ENCODE measurements at regions not wholly inside any gene's neighbourhood (a gene's known extent, or its start where the extent isn't known, plus 50 kb on each side); places are given as distances from the start of the nearest gene placed in this dataset.

DNA sequence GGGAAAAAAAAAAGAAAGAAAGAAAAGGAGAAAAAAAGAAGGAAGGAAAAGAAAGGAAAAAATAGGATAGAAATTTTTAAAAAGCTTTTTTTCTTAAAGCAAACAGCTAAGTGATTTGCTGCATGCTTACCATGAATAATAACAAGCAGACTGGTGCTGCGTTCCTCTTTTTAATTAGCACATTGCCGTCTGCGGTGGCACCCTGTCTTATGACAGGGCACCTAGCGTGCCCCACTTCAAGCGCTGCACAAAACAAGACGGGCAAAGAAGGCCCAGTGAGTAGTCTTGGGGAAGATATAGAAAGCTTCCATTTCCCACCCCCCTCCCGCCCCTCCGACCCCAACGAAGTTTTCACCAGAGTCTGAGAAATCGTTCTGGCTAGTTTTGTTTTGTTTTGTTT, 513.9 kb downstream of the ZNF608 start:
- no peak for DNase-seq (ENCODE audit: low spot score)

DNA sequence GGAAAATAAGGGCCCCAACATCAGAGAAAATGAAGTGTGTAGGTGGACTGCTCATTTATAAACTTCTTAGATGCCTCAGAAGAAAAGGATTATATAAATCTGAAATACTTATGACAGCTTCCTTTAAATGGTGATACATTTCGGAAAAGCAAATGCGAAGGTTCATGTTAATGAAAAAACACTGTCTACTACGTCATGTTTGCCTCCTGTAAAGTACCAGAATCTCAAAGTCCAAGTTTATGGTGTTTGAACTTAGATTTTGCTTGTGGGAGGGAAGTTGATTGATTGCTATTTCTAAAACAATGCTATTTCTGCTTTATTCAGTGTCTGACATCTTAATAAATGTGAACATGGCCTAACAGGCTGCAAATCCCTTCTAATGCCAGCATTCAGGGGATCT, 514.6 kb downstream of the ZNF608 start:
- no peak for DNase-seq (ENCODE audit: low spot score)

DNA sequence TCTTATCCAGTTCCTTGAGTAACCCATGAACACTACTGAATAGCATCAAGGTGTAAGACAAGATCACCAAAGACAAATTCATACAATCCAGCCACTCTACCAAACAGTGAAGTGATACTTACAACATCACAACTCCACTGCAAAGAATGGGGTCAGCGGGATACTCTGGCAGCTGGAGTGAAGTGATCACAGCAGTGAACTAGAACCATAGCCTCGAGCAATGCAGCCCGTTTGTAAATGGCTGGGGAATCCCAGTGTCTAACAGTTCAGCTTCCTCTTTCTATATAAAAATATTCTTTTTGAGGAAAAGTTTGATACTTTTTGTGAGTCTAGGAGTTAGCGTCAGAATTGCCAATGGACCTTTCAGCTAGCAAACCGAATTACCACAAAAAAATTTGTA, 515.2 kb downstream of the ZNF608 start:
- DNase-seq (ENCODE audit: low spot score), result no peak

DNA sequence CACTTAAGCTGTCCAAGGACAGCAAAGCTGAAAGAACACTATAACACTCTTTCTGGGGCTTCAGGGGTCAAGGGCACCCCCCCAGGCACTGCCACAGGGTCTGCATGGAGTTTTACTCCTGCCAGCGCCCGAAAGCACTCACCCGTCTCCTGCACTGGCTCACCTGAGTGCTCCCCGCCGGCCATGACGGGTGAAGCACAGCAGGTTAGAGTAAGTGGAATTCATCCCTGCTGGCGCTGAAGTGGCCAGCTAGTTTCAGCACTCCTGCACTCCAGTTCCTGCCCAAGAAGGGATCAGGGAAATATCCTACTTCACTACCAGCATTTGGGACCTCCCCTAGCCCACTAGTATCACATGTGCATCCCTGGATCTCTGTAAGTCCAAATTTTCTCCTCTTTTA, 516.0 kb downstream of the ZNF608 start:
- no peak for DNase-seq (ENCODE audit: low spot score)

DNA sequence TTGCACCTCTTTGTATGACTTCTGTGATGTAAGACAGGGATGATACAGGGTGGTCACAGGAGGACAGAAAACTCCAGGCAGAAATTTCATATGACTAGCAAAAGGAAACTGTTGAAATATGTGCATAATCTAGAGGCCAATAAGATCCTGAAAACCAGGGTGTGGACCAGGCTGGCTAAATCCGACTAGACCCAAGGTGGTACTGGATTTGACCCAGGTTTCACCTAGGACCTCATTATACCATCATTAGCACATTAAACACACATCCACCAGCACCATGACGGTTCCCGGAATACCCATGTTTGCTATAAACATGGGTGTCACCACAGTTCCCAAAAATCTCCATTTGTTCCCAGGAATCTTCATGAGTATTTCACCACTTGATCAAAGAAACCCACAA, 517.1 kb downstream of the ZNF608 start:
- no peak for DNase-seq (ENCODE audit: low spot score)

DNA sequence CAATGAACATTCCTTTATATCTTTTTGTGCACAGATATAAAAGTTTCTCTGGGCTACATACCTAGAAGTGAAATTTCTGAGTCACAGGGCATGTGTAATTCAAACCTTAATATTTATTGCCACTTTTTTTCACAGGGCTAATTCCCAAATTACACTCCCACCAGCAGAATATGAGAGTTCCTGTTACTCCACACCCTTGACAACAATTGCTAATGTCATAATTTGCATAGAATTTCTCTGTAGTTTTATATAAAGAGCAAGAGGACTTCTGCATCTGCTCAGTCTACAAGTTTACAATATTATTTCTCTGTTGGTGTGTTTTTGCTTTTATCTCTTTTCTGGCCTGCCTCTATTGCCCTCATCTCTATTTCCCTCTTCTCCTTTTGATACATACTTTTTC, 518.5 kb downstream of the ZNF608 start:
- DNase-seq (ENCODE audit: low spot score), result no peak

DNA sequence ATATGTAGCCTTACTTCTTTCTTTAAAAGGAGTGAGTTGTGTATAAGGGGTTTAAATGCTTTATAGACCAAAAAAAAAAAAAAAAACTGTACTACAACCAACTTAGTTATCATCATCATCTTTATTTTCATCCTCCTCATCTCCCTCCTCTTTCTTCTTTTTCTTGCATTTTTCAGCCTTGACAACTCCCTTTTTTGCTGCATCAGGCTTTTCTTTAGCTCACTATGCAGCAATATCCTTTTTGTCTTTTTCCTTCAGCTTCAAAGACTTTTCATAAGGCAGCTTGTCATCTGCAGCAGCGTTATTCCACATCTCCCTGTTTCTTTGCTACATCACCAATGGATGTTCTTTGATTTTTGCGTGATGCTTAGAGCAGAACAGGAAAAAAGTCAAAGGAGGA, 526.0 kb downstream of the ZNF608 start:
- DNase-seq (ENCODE audit: low spot score), result no peak

DNA sequence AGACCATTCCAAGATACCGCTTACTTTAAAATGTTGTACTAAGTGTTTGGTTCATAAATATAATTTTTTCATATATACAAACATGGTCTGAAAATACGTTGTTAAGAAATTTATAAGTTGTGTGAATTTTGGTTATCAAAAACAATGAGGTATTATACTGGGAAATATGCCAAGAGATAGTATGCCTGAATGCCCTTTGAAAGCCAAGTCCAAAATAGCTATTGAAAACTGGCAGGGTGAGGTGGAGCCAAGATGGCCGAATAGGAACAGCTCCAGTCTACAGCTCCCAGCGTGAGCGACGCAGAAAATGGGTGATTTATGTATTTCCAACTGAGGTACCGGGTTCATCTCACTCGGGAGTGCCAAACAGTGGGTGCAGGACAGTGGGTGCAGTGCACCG, 533.5 kb downstream of the ZNF608 start:
- peak; percentile 72 for DNase-seq (ENCODE audit: low spot score)

DNA sequence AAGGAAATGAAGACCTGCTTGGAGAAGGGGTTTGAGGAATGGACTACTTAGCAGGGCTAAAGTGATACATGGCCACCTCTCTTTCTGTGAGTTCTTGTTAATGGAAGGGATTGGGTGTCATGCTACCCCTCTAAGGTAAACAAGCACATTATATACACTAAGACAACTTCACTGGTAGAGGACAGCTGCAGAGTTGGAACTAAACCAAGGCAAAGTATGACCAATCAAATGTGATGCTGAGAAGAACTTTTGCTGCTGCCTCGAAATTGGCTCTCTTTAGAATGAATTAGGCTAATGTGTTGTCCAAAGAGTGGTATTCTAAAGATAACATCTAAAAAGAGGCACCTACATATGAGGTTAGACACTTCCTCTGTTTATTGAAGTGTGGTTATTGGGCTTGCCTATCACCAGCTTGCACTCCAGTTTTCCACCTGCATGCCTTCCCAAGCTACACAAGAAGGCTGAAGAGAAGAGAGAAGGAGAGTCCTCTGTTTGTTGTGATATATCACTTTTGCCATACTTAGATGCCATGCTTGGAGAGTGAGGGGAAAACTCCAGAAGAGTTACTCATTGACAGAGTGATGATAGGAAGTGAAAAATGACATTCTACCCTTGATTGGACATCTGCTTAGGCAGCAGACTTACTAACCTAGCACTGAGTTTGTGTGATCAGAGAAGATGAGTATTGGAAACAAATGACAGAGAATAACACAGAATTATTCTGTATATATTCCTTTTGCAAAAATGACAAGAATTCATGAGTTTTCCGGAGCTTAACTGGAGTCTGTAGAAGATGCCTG, 536.1 kb downstream of the ZNF608 start:
- no peak for DNase-seq (ENCODE audit: low spot score)

DNA sequence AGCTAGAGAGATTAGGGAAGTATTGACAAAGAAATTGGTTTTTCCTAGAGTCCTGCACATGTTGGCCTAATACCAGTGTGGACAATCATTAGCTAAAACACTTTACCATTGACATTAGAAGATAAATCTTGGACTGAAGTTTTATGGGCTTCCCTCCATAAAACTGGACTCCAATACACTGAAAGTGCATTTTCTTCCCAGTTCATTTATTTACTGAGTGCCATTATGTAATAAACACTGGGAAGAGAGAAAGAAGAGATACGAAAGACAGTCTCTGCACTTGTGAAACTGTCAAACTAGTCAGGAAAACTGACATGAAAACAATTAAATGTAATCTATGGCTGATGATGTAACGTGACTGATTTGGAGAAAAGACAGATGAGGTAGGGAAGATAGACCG, 539.3 kb downstream of the ZNF608 start:
- no peak for DNase-seq (ENCODE audit: low spot score)

DNA sequence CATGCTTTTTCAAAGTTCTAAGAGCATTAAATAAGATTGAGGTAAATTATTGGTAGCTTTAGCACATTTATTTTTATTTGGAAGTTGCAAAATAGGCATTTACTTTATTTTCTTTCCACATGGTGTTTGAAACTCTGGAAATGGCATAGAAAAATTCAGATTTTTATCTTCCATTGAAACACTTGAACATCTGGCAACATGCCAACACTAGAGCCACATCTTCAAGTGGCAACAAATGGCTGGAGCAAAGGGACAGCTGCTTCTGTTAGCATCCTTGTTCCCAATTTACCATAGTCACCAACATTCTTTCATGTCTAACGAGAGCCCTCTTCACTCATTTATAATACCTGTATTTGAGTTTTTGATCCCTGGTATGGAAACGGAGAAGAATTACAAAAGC, 539.9 kb downstream of the ZNF608 start:
- DNase-seq (ENCODE audit: low spot score), result no peak

DNA sequence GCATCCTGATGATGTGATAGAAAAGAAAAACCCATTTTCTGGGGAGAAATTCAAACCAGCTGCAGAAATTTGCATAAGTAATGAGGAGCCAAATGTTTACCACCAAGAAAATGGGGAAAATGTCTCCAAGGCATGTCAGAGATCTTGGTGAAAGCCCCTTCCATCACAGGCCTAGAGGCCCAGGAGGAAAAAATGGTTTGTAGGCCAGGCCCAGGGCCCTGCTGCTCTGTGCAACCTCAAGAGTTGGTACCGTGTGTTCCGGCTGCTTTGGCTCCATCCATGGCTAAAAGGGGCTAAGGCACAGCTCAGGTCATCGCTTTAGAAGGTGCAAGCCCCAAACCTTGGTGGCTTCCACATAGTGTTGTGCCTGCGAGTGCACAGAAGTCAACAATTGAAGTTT, 543.1 kb downstream of the ZNF608 start:
- no peak for DNase-seq (ENCODE audit: low spot score)

DNA sequence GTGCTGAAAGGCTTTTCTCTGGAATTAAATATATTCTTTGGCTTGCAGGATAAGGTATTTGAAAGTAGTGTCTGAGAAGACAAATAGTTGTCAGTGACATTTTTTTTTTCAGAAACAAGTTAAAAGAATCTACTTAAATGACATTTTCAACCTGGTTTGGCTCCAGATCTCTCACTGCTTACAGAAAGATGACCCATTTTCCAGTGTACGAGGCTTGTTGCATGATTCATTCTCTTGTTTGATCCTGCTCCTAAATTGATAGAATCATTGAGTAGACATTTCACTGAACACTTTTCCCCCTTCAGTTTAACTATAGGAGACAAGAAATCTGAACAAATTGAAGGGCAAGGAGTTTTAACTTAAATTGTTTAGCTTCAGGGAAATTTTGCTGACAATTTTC, 546.1 kb downstream of the ZNF608 start:
- peak; percentile 15 for DNase-seq (ENCODE audit: low spot score)

DNA sequence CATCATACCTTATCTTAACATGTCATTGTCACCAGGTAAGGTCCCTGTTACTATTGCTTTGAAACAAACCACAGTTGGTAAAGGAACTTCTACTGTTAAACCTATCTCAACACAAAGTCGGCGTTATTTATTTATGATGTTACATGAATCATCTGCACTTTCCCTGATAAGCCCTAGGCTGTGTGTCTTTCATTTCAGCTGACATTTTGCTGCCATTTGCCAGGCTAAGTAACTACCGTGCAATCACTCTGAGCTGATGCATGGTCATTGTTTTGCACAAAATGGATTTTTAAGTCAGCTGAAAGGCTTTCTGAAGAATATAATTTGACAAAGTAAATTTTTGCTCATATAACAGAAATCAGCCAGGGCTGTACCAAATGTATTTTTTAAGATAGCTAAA, 546.5 kb downstream of the ZNF608 start:
- DNase-seq (ENCODE audit: low spot score), result no peak

DNA sequence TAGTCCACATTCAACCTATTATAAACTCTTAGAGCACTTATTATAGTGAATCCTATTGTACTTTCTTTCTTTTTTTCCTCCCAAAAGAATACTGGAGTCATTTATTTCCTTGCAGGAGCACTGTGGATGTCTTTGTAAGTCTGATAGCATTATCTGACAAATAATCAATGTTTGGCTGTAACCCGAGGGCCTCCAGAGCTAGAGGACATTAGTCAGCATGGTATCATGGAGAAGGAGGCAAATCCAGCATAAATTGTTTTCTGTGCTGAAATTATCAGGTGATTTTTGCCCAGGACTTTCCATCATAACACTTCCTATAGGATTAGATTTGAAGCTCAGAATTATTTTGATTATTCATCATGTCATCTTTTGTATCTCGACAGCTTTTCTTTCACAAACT, 551.0 kb downstream of the ZNF608 start:
- DNase-seq (ENCODE audit: low spot score), result no peak

DNA sequence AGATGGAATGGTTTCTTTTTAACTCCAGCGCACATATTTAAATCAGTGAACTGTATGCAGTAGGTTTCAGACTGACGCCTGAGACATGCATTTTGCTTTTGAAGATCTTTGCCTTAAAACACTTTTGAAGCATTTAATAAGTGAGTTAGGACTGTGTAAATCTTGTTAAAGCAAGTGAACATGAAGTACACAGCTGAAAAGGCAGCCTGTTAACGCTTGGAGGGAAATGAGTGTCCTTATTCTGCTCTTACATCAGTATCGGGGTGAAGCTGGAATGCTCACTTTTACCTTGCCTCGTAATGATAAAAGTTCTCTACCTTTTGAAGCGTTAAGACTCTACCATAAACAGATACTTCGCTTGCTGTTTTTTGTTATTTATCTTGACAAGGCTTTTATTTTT, 552.2 kb downstream of the ZNF608 start:
- no peak for DNase-seq (ENCODE audit: low spot score)

DNA sequence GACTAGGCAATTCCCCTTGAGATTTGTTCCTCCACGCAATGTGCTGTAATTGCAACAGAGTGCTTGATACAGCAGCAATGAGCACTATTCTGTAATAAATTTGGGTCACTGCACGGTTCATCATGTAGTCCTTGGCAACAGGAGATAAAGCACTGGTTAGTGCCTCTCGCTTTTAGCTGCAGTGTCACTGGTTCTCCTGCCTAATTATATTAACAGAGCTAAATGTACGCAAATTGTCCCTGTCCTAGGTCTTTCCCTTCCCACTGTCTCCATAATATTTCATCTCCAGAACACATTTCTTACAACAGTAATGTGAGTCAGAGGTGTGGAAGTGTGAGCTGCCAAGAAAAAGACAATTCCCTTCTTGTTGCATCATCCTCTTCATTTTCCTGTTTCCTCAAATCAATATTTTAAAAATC, 553.1 kb downstream of the ZNF608 start:
- DNase-seq (ENCODE audit: low spot score), result no peak

DNA sequence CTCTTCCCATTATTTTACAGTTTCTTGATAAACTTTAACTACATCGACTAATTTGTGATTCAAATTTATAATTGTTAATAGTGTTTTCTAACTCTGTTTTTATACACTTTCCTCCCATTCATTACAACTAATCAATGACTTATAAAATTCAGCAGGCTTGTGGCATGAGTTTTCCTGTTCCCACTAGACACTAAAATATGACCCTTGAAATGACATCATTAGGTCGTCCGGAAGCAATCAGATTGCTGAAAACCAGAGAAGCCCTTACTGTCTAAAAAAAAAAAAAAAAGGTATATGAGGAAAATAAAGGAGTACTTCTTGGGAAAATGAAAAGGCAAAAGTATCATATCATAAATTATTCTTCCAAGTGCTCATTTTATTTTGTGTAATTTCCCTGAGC, 553.7 kb downstream of the ZNF608 start:
- DNase-seq (ENCODE audit: low spot score), result no peak

DNA sequence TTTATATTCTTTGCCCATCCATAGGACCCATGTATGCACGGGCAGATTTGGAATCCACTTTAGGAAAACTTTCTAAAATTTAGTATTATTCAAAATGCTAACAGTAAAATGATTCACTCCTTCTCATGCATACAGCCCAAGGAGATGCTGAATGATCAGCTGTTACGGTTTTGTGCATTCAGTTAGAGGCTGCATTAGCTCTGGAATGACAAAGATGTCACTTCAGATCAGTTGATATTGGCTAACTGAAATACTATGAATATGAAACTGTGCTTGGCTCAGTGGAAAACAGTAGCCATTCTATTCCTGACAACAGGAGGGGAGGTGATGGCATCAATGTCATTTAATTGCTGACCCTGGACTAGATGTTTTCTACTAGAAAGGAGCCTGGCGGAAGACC, 560.7 kb downstream of the ZNF608 start:
- no peak for DNase-seq (ENCODE audit: low spot score)

DNA sequence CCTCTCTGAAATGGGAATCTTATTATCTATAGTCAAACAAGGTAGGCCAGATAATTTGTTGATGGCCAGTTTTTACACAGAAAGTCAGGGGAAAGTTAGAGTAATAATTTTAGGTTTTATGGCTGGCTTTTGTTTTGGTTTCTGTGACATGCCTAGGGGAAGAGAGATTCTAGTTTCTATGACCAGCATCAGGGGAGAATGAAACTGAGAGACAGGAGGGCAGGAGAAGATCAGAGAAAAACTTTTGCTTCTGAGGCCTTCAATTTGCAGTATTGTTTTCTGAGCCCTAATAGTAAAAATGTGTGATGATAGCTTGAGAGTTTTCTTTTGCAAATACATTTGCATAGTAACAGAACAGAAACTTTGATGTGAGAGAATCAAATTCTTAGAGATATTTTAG, 564.3 kb downstream of the ZNF608 start:
- no peak for DNase-seq (ENCODE audit: low spot score)

DNA sequence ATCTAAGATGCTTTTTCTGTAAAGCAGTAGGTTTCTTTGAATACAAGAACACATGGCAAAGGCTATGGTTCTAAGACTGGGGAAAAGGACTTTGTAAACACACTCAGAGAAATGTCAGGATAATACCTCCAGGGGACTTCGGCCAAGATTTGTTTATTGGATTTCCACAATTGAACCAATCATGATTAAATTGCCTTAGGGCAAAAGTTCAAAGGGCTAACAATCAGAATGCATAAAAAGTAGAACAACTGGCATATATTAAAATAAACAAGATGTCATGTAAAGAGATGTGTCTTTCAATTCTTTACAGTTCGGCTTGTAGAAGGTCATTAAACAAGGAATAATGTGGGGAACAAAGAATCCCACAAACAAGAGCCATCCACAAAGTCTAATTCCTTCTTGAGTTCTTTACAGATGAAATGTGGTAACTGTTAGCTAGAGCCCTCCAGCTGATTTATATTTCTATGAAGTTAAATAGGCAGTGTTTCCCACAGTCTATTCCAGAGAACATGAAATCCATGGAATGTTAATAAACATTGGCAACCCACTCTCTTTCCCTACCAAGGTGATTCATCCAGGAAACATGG, 565.5 kb downstream of the ZNF608 start:
- DNase-seq (ENCODE audit: low spot score), result no peak

DNA sequence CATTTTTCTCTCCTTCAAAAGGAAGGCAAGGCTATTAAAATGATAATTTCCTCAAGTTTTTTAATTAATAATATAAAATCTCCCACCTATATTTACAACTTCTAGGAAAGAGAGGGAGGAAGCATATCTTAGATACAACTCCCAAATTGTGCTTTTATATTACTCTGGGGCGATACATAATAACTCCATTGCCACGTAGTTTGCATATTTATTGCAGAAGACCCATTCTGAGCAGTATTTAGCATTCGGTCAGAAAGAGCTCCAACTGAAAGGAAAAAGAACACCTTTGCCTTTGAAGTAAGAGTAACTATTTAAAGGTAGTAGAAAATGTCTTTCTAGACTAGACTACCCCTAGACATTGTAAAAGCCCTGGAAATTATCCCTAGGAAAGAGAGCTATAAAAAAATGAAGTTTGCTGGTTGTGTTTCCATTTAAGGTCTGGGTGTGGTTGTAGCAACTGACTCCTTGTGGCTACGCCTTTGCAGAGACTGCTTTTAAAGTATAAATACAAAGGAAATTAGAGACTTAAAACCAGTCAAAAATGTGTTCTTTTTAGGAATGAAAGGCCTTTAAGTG, 566.1 kb downstream of the ZNF608 start:
- DNase-seq (ENCODE audit: low spot score), result no peak

DNA sequence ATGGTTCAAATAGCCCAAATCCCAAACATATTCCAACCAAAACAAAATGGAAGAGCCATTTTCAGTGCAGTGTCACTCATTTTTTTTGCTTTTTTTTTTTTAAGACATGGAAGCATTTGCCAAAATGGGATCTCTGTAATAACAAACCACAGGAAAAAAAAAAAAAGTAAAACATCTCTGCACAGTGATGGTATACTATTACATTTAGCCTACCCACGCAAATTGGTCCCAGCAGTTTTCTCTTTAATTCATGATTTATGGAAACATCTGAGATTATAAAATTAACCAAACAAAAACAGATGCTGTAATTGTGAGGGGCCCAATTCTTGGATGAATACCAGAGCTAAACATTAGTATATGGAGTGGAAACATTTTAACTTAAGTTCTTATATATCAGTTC, 566.6 kb downstream of the ZNF608 start:
- DNase-seq (ENCODE audit: low spot score), result no peak

DNA sequence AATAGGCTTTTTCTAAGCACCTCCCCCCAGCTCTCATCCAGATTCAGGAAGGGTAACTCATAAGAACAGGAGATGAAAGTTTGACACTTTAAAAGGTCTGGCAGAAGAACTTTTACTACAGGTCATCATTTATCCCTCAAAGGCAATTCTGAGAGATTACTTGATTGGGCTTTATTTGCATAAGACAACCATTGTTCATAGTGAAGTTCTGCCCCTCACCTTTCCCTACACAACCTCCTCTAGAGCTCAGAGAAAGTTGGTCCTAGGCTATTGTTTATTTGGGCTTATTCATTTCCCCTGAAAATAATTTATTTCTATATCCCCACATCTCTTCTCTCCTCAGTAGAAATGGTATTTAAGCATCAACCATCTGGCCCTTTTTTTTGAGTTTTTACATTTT, 568.4 kb downstream of the ZNF608 start:
- DNase-seq (ENCODE audit: low spot score), result no peak

All from cerebellar cortex (tissue), 1 donor.